H1 (cell line): ENCODE measurements at regions not wholly inside any gene's neighbourhood (a gene's known extent, or its start where the extent isn't known, plus 50 kb on each side); places are given as distances from the start of the nearest gene placed in this dataset.

Source experiments
- ASH2L ChIP-seq: fragments of 200-600, 300-600 bp; sonication (generic); IDR thresholded peaks from one replicate; pipeline ENCODE4 v1.7.1; 2017; ENCODE audit warnings: low read length
- EGR1 ChIP-seq: IDR thresholded peaks from 2 replicates; pipeline ENCODE4 v1.6.1; 2011; ENCODE audit warnings: low read depth, low read length, borderline replicate concordance
- KDM1A ChIP-seq: fragments of 200-600, 300-600 bp; sonication (generic); IDR thresholded peaks from 2 replicates; pipeline ENCODE4 v1.7.1; 2016; ENCODE audit warnings: mild to moderate bottlenecking, low read length, borderline replicate concordance
- POLR2AphosphoS5 ChIP-seq: IDR thresholded peaks from 2 replicates; pipeline ENCODE4 v1.6.1; 2011; ENCODE audit warnings: low read depth, low read length
- RBBP5 ChIP-seq: IDR thresholded peaks from 2 replicates; pipeline ENCODE4 v1.7.1; 2012; ENCODE audit warnings: low read depth, mild to moderate bottlenecking, inconsistent platforms, low read length, moderate library complexity, borderline replicate concordance
- RFX5 ChIP-seq: IDR thresholded peaks from 2 replicates; pipeline ENCODE4 v1.6.1; 2011; ENCODE audit warnings: low read depth, low read length, improper control_type of control experiment, borderline replicate concordance
- TBP ChIP-seq: IDR thresholded peaks from 2 replicates; pipeline ENCODE4 v1.6.1; 2011; ENCODE audit warnings: low read depth, low read length, improper control_type of control experiment
- TCF12 ChIP-seq: IDR thresholded peaks from 2 replicates; pipeline ENCODE4 v1.6.1; 2011; ENCODE audit warnings: low read depth, mild to moderate bottlenecking, low read length
- TF ChIP-seq, protein P1 (sequence below): fragments of 300-600 bp; sonication (generic); IDR thresholded peaks from 2 replicates; pipeline ENCODE4 v1.7.1; 2012; ENCODE audit warnings: low read length, moderate library complexity, mild to moderate bottlenecking, inconsistent platforms; ENCODE audit not compliant: insufficient replicate concordance
- TF ChIP-seq, protein P2 (sequence below): IDR thresholded peaks from 2 replicates; pipeline ENCODE4 v1.6.1; 2012; ENCODE audit warnings: inconsistent platforms

- TF ChIP-seq, protein P1, sequence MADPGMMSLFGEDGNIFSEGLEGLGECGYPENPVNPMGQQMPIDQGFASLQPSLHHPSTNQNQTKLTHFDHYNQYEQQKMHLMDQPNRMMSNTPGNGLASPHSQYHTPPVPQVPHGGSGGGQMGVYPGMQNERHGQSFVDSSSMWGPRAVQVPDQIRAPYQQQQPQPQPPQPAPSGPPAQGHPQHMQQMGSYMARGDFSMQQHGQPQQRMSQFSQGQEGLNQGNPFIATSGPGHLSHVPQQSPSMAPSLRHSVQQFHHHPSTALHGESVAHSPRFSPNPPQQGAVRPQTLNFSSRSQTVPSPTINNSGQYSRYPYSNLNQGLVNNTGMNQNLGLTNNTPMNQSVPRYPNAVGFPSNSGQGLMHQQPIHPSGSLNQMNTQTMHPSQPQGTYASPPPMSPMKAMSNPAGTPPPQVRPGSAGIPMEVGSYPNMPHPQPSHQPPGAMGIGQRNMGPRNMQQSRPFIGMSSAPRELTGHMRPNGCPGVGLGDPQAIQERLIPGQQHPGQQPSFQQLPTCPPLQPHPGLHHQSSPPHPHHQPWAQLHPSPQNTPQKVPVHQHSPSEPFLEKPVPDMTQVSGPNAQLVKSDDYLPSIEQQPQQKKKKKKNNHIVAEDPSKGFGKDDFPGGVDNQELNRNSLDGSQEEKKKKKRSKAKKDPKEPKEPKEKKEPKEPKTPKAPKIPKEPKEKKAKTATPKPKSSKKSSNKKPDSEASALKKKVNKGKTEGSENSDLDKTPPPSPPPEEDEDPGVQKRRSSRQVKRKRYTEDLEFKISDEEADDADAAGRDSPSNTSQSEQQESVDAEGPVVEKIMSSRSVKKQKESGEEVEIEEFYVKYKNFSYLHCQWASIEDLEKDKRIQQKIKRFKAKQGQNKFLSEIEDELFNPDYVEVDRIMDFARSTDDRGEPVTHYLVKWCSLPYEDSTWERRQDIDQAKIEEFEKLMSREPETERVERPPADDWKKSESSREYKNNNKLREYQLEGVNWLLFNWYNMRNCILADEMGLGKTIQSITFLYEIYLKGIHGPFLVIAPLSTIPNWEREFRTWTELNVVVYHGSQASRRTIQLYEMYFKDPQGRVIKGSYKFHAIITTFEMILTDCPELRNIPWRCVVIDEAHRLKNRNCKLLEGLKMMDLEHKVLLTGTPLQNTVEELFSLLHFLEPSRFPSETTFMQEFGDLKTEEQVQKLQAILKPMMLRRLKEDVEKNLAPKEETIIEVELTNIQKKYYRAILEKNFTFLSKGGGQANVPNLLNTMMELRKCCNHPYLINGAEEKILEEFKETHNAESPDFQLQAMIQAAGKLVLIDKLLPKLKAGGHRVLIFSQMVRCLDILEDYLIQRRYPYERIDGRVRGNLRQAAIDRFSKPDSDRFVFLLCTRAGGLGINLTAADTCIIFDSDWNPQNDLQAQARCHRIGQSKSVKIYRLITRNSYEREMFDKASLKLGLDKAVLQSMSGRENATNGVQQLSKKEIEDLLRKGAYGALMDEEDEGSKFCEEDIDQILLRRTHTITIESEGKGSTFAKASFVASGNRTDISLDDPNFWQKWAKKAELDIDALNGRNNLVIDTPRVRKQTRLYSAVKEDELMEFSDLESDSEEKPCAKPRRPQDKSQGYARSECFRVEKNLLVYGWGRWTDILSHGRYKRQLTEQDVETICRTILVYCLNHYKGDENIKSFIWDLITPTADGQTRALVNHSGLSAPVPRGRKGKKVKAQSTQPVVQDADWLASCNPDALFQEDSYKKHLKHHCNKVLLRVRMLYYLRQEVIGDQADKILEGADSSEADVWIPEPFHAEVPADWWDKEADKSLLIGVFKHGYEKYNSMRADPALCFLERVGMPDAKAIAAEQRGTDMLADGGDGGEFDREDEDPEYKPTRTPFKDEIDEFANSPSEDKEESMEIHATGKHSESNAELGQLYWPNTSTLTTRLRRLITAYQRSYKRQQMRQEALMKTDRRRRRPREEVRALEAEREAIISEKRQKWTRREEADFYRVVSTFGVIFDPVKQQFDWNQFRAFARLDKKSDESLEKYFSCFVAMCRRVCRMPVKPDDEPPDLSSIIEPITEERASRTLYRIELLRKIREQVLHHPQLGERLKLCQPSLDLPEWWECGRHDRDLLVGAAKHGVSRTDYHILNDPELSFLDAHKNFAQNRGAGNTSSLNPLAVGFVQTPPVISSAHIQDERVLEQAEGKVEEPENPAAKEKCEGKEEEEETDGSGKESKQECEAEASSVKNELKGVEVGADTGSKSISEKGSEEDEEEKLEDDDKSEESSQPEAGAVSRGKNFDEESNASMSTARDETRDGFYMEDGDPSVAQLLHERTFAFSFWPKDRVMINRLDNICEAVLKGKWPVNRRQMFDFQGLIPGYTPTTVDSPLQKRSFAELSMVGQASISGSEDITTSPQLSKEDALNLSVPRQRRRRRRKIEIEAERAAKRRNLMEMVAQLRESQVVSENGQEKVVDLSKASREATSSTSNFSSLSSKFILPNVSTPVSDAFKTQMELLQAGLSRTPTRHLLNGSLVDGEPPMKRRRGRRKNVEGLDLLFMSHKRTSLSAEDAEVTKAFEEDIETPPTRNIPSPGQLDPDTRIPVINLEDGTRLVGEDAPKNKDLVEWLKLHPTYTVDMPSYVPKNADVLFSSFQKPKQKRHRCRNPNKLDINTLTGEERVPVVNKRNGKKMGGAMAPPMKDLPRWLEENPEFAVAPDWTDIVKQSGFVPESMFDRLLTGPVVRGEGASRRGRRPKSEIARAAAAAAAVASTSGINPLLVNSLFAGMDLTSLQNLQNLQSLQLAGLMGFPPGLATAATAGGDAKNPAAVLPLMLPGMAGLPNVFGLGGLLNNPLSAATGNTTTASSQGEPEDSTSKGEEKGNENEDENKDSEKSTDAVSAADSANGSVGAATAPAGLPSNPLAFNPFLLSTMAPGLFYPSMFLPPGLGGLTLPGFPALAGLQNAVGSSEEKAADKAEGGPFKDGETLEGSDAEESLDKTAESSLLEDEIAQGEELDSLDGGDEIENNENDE = no peak
- TF ChIP-seq ASH2L (peak; percentile 98), RFX5 (no peak), RBBP5 (peak; percentile 91), POLR2AphosphoS5 (no peak), TBP (peak; percentile 100), EGR1 (0 out of 2 replicates have a peak, but pooled peaks have one; percentile 7), KDM1A (0 out of 2 replicates have a peak, but pooled peaks have one; percentile 35), TCF12 (0 out of 2 replicates have a peak, but pooled peaks have one; percentile 64)
- TF ChIP-seq, protein P2, sequence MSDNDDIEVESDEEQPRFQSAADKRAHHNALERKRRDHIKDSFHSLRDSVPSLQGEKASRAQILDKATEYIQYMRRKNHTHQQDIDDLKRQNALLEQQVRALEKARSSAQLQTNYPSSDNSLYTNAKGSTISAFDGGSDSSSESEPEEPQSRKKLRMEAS = peak; percentile 72
Observed at GRCh38 chr6:27650620-27651370, 177.9 kb upstream of the ZNF184 start (continued).
